Panc1 (cell line): ENCODE measurements at regions not wholly inside any gene's neighbourhood (a gene's known extent, or its start where the extent isn't known, plus 50 kb on each side); places are given as distances from the start of the nearest gene placed in this dataset.

ENCODE experiments used
- ATAC-seq: fragments of 200-7000 bp; cut with Tn5 transposase; 2 replicates; pipeline ENCODE4 v1.9.1; 2020; ENCODE audit warnings: mild to moderate bottlenecking, moderate library complexity
- BruUV-seq: library from RNA; stranded (reverse); fragments of 400-500 nt; replicated peaks from 2 replicates; lab custom pipeline; 2021; lab: Mats Ljungman, UMichigan
- CTCF ChIA-PET: fragments of 300-600 bp; sonication (Branson Sonifier 250); formaldehyde crosslinking; loops from one replicate; lab custom pipeline; 2022; ENCODE audit warnings: antibody characterized with exemption; lab: Charles Lee
- POLR2A ChIA-PET: fragments of 300-600 bp; sonication (Branson Sonifier 250); formaldehyde crosslinking; loops from one replicate; lab custom pipeline; 2022; ENCODE audit warnings: antibody characterized with exemption; lab: Charles Lee
- DNase-seq: peaks from one replicate; pipeline ENCODE4 v3.0.0-alpha.2; 2010; ENCODE audit warnings: low read depth, low spot score
- H3K27ac ChIP-seq: 2 replicates; pipeline ENCODE4 v1.5.1; 2011; ENCODE audit warnings: mild to moderate bottlenecking, low read length, inconsistent platforms
- H3K27me3 ChIP-seq: fragments of 200-500 bp; sonication (Bioruptor generic); 2 replicates; pipeline ENCODE4 v1.6.0; 2014; ENCODE audit warnings: low read length, inconsistent platforms; ENCODE audit not compliant: control insufficient read depth, insufficient read depth
- H3K36me3 ChIP-seq: fragments of 200-500 bp; sonication (Bioruptor generic); 2 replicates; pipeline ENCODE4 v1.5.1; 2014; ENCODE audit warnings: inconsistent platforms, mild to moderate bottlenecking, low read length, moderate library complexity; ENCODE audit not compliant: control insufficient read depth, insufficient read depth
- H3K4me1 ChIP-seq: 2 replicates; pipeline ENCODE4 v1.5.1; 2011; ENCODE audit warnings: inconsistent platforms, mild to moderate bottlenecking, low read length, moderate library complexity; ENCODE audit not compliant: control insufficient read depth, insufficient read depth
- H3K4me3 ChIP-seq, 2 experiments: 2 replicates each; pipeline ENCODE4 v1.5.1; 2011 to 2012; ENCODE audit warnings: low read depth in 2 of 2, low read length in 2 of 2, mild to moderate bottlenecking in 2 of 2, inconsistent platforms in 1 of 2, moderate library complexity in 1 of 2
- H3K9me3 ChIP-seq: fragments of 200-500 bp; sonication (Bioruptor generic); 2 replicates; pipeline ENCODE4 v1.5.1; 2014; ENCODE audit warnings: low read depth, mild to moderate bottlenecking, inconsistent platforms, low read length, moderate library complexity; ENCODE audit not compliant: control insufficient read depth, insufficient read depth
- POLR2AphosphoS5 ChIP-seq: IDR thresholded peaks from 2 replicates; pipeline ENCODE4 v1.6.1; 2012; ENCODE audit warnings: mild to moderate bottlenecking, low read depth, low read length, moderate library complexity
- SIN3A ChIP-seq: IDR thresholded peaks from 2 replicates; pipeline ENCODE4 v1.6.1; 2012; ENCODE audit warnings: low read depth, mild to moderate bottlenecking, low read length, moderate library complexity, borderline replicate concordance; ENCODE audit not compliant: insufficient read depth
- TCF7L2 ChIP-seq: IDR thresholded peaks from 2 replicates; pipeline ENCODE4 v1.6.1; 2011; ENCODE audit warnings: mild to moderate bottlenecking, low read depth, low read length, inconsistent platforms
- in situ Hi-C: cut with HindIII; loops from 2 replicates; pipeline ENCODE4 v1.10.0; 2016; ENCODE audit warnings: low sequenced_read_pairs, low pct_unique_long_range_greater_than_20kb
- intact Hi-C: fragments of 100-400 bp; cut with micrococcal nuclease; formaldehyde crosslinking; loops from one replicate; pipeline ENCODE4 v1.10.0; 2022; ENCODE audit not compliant: unreplicated experiment
- TF ChIP-seq, protein P1 (sequence below): fragments of 450-650 bp; IDR thresholded peaks from 2 replicates; pipeline ENCODE4 v1.5.1; 2017; ENCODE audit warnings: mild to moderate bottlenecking
- TF ChIP-seq, protein P2 (sequence below), 2 experiments: IDR thresholded peaks; 2 replicates each; pipeline ENCODE4 v1.6.1; 2011 to 2012; ENCODE audit warnings: low read depth in 2 of 2, control low read depth in 1 of 2, low read length in 1 of 2, mild to moderate bottlenecking in 1 of 2, moderate library complexity in 1 of 2; ENCODE audit not compliant: insufficient read depth in 1 of 2

DNA sequence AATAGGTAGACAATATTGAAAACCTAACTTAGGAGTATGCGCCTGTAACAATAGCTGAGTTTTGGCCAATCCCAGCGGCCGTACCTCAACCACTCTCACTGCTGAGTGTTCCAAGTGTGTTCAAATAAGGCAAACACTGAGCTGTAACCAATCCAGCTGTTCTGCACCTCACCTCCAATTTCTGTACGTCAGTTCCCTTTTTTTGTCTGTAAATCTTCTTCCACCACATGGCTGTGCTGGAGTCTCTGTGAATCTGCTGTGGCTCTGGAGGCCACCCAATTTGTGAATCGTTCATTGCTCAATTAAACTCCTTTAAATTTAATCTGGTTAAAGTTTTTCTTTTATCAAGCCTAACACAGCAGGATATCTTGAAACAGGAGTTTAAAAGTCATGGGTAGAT, 116.3 kb downstream of the SLC28A3 start:
- Histone ChIP-seq H3K36me3 (no peaks in the 10 kb centered on the region), H3K9me3 (no peaks in the 10 kb centered on the region), H3K4me1 (no peaks in the 10 kb centered on the region), H3K27ac (no peak overlapping the region), H3K27me3 (no peaks in the 10 kb centered on the region), H3K4me3 (no peak overlapping the region)
- DNase-seq = no peak
- POLR2A ChIA-PET = no interaction called here
- intact Hi-C loops (no loop called here), in situ Hi-C loops (no loop called here)
- ATAC-seq = no peak
- no TSS peak for BruUV-seq
- CTCF ChIA-PET = no interaction called here
- no peak for TF ChIP-seq SIN3A
- TF ChIP-seq, protein P1, sequence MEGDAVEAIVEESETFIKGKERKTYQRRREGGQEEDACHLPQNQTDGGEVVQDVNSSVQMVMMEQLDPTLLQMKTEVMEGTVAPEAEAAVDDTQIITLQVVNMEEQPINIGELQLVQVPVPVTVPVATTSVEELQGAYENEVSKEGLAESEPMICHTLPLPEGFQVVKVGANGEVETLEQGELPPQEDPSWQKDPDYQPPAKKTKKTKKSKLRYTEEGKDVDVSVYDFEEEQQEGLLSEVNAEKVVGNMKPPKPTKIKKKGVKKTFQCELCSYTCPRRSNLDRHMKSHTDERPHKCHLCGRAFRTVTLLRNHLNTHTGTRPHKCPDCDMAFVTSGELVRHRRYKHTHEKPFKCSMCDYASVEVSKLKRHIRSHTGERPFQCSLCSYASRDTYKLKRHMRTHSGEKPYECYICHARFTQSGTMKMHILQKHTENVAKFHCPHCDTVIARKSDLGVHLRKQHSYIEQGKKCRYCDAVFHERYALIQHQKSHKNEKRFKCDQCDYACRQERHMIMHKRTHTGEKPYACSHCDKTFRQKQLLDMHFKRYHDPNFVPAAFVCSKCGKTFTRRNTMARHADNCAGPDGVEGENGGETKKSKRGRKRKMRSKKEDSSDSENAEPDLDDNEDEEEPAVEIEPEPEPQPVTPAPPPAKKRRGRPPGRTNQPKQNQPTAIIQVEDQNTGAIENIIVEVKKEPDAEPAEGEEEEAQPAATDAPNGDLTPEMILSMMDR = no peak
- TF ChIP-seq TCF7L2 = no peak
- no peak for TF ChIP-seq POLR2AphosphoS5
- TF ChIP-seq, protein P2, sequence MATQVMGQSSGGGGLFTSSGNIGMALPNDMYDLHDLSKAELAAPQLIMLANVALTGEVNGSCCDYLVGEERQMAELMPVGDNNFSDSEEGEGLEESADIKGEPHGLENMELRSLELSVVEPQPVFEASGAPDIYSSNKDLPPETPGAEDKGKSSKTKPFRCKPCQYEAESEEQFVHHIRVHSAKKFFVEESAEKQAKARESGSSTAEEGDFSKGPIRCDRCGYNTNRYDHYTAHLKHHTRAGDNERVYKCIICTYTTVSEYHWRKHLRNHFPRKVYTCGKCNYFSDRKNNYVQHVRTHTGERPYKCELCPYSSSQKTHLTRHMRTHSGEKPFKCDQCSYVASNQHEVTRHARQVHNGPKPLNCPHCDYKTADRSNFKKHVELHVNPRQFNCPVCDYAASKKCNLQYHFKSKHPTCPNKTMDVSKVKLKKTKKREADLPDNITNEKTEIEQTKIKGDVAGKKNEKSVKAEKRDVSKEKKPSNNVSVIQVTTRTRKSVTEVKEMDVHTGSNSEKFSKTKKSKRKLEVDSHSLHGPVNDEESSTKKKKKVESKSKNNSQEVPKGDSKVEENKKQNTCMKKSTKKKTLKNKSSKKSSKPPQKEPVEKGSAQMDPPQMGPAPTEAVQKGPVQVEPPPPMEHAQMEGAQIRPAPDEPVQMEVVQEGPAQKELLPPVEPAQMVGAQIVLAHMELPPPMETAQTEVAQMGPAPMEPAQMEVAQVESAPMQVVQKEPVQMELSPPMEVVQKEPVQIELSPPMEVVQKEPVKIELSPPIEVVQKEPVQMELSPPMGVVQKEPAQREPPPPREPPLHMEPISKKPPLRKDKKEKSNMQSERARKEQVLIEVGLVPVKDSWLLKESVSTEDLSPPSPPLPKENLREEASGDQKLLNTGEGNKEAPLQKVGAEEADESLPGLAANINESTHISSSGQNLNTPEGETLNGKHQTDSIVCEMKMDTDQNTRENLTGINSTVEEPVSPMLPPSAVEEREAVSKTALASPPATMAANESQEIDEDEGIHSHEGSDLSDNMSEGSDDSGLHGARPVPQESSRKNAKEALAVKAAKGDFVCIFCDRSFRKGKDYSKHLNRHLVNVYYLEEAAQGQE (IDR thresholded peaks at IDR 0.05; ENCODE audit: insufficient read depth in 1 of 2, low read depth in 2 of 2, low read length in 1 of 2) = no peak
